ENCODE measurements at regions not wholly inside any gene's neighbourhood (a gene's known extent, or its start where the extent isn't known, plus 50 kb on each side); places are given as distances from the start of the nearest gene placed in this dataset.

GRCh38 chr3:99171800-99172199 lies 270.3 kb upstream of the DCBLD2 start:
- Histone ChIP-seq H3K4me3 (ENCODE audit: low read length, poor library complexity, severe bottlenecking) (no peak overlapping the region), H3K79me2 (ENCODE audit: insufficient read depth, low read length) (no peaks in the 10 kb centered on the region), H3K27me3 (ENCODE audit: insufficient read depth, low read length, poor library complexity, severe bottlenecking) (no peaks in the 10 kb centered on the region), H3K4me1 (ENCODE audit: insufficient read depth, low read length, poor library complexity, severe bottlenecking) (no peaks in the 10 kb centered on the region), H3K9me2 (replicated peaks; ENCODE audit: low read depth, low read length) (no peaks in the 10 kb centered on the region), H4K20me1 (ENCODE audit: insufficient read depth, low read length, poor library complexity, severe bottlenecking) (no peaks in the 10 kb centered on the region), H3K9me3 (ENCODE audit: insufficient read depth, low read depth, low read length) (no peaks in the 10 kb centered on the region), H3K9ac (ENCODE audit: low read depth, low read length, poor library complexity, severe bottlenecking) (no peak overlapping the region), H3F3A (ENCODE audit: low read depth) (no peaks in the 10 kb centered on the region), H3K36me3 (ENCODE audit: insufficient read depth, low read length) (no peaks in the 10 kb centered on the region), H3K4me2 (ENCODE audit: low read depth, low read length, poor library complexity, severe bottlenecking) (no peak overlapping the region), H2AFZ (ENCODE audit: low read length) (no peak overlapping the region)
- TF ChIP-seq EZH2phosphoT487 (IDR thresholded peaks at IDR 0.05; ENCODE audit: borderline replicate concordance) (no peak), CTCF (conservative IDR thresholded peaks at IDR 0.05; ENCODE audit: low read length) (no peak)

- Histone ChIP-seq H3K4me1 (ENCODE audit: insufficient read depth, low read length, poor library complexity, severe bottlenecking) (no peaks in the 10 kb centered on the region), H2AFZ (ENCODE audit: low read length) (no peak overlapping the region), H3K79me2 (ENCODE audit: insufficient read depth, low read length) (no peaks in the 10 kb centered on the region), H3K4me3 (ENCODE audit: low read length, poor library complexity, severe bottlenecking) (no peak overlapping the region), H3F3A (ENCODE audit: low read depth) (no peaks in the 10 kb centered on the region), H4K20me1 (ENCODE audit: insufficient read depth, low read length, poor library complexity, severe bottlenecking) (no peaks in the 10 kb centered on the region), H3K9ac (ENCODE audit: low read depth, low read length, poor library complexity, severe bottlenecking) (no peak overlapping the region), H3K36me3 (ENCODE audit: insufficient read depth, low read length) (no peaks in the 10 kb centered on the region), H3K27me3 (ENCODE audit: insufficient read depth, low read length, poor library complexity, severe bottlenecking) (no peaks in the 10 kb centered on the region), H3K9me2 (replicated peaks; ENCODE audit: low read depth, low read length) (no peaks in the 10 kb centered on the region), H3K4me2 (ENCODE audit: low read depth, low read length, poor library complexity, severe bottlenecking) (no peak overlapping the region), H3K9me3 (ENCODE audit: insufficient read depth, low read depth, low read length) (no peaks in the 10 kb centered on the region)
- TF ChIP-seq CTCF (conservative IDR thresholded peaks at IDR 0.05; ENCODE audit: low read length) (no peak), EZH2phosphoT487 (IDR thresholded peaks at IDR 0.05; ENCODE audit: borderline replicate concordance) (no peak)
These were observed 269.5 kb upstream of the DCBLD2 start for GRCh38 chr3:99170867-99171517.

- no peak overlapping the region for H3K4me3 ChIP-seq (ENCODE audit: low read length, poor library complexity, severe bottlenecking)
- H3F3A ChIP-seq (ENCODE audit: low read depth), result no peaks in the 10 kb centered on the region
- H3K4me2 ChIP-seq (ENCODE audit: low read depth, low read length, poor library complexity, severe bottlenecking), result no peak overlapping the region
- H3K79me2 ChIP-seq (ENCODE audit: insufficient read depth, low read length), result no peaks in the 10 kb centered on the region
- H3K9me2 ChIP-seq (replicated peaks; ENCODE audit: low read depth, low read length), result no peaks in the 10 kb centered on the region
- no peaks in the 10 kb centered on the region for H3K36me3 ChIP-seq (ENCODE audit: insufficient read depth, low read length)
- H2AFZ ChIP-seq (ENCODE audit: low read length), result no peak overlapping the region
- no peaks in the 10 kb centered on the region for H3K27me3 ChIP-seq (ENCODE audit: insufficient read depth, low read length, poor library complexity, severe bottlenecking)
- no peaks in the 10 kb centered on the region for H3K4me1 ChIP-seq (ENCODE audit: insufficient read depth, low read length, poor library complexity, severe bottlenecking)
- TF ChIP-seq CTCF (conservative IDR thresholded peaks at IDR 0.05; ENCODE audit: low read length) (no peak), EZH2phosphoT487 (IDR thresholded peaks at IDR 0.05; ENCODE audit: borderline replicate concordance) (no peak)
- no peak overlapping the region for H3K9ac ChIP-seq (ENCODE audit: low read depth, low read length, poor library complexity, severe bottlenecking)
- no peaks in the 10 kb centered on the region for H4K20me1 ChIP-seq (ENCODE audit: insufficient read depth, low read length, poor library complexity, severe bottlenecking)
- H3K9me3 ChIP-seq (ENCODE audit: insufficient read depth, low read depth, low read length), result no peaks in the 10 kb centered on the region
These were observed 265.6 kb upstream of the DCBLD2 start for GRCh38 chr3:99167071-99167470.
